Erythroblast (primary cell): ENCODE measurements at regions not wholly inside any gene's neighbourhood (a gene's known extent, or its start where the extent isn't known, plus 50 kb on each side); places are given as distances from the start of the nearest gene placed in this dataset.

Experiments
- GATA1 ChIP-seq: IDR thresholded peaks from 2 replicates; pipeline ENCODE4 v1.6.1; 2011; ENCODE audit warnings: low read depth, mild to moderate bottlenecking, control low read depth, low read length, moderate library complexity
- POLR2A ChIP-seq: IDR thresholded peaks from 2 replicates; pipeline ENCODE4 v1.6.1; 2011; ENCODE audit warnings: mild to moderate bottlenecking, low read length

DNA sequence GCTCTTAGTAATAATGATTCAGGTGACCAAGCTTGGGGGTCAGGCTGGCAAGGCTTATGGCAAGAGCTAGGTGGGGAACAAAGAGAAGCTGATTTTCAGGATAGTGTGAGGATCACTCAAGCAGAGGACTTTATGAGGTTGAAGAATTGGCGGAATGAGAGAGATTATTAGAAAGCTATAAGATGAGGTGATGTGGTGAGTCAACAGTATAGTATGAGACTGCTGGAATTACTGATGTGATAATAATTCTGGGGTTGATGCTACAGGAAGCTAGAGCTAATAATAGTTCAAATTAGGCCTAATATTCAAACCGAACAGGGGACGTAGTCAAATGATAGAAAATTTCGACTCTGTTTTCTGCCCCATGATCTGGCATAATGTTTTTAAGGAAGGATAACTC is 2115.3 kb upstream of the PIK3C3 start:
- TF ChIP-seq POLR2A (no peak), GATA1 (no peak)
